Activated CD4-positive, alpha-beta T cell treated with anti-CD3 and anti-CD28 coated beads, Interleukin-2, amount 50 U/mL, for 24 hours (primary cell): ENCODE measurements at regions not wholly inside any gene's neighbourhood (a gene's known extent, or its start where the extent isn't known, plus 50 kb on each side); places are given as distances from the start of the nearest gene placed in this dataset.
"Not testable (repeated sequence)": the region's sequence is repeated elsewhere in the genome, so short reads cannot be mapped to it uniquely, and the experiment has no call there.

Experiments
- DNase-seq, 2 donors: peaks; one replicate each; pipeline ENCODE4 v3.0.0-alpha.2; 2020; ENCODE audit warnings: low read depth in 1 of 2, low spot score in 1 of 2

DNA sequence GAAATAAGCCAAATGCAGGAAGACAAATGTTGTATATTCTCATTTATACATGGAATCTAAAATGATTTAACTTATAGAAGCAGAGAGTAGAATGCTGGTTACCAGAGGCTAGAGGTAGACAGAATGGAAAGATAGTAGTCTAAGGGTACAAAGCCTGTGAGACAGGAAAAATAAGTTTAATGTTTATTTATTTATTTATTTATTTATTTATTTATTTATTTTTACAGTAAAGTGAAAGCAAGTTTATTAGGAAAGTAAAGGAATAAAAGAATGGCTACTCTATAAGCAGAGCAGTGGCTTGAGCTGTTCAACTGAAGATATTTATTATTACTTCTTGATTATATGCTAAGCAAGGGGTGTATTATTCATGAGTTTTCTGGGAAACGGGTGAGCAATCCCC is 203.2 kb downstream of the LAS1L start:
- no peak for DNase-seq

- DNase-seq, result no peak
Measured at GRCh38 chrX:65300104-65300809, 234.3 kb downstream of the LAS1L start.

GRCh38 chrX:65282905-65283304 is 251.7 kb downstream of the LAS1L start:
- not testable (repeated sequence) for DNase-seq

DNA sequence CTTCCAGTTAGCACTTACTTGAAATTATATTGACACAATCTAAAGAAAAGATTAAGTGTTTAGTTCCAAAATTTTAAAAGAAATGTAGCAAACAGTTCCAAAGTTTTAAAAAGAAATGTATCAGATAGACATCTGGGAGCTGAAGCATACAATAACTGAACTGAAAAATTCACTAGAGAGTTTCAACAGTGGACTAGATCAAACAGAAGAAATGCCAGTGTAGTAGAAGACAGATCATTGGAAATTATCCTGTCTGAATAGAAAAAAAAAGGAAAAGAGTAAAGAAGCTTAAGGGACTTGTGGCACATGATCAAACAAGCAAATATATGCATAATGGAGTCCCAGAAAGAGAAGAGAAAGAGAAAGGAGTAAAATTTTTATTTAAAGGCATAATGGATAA is 261.4 kb downstream of the LAS1L start:
- no peak for DNase-seq

DNA sequence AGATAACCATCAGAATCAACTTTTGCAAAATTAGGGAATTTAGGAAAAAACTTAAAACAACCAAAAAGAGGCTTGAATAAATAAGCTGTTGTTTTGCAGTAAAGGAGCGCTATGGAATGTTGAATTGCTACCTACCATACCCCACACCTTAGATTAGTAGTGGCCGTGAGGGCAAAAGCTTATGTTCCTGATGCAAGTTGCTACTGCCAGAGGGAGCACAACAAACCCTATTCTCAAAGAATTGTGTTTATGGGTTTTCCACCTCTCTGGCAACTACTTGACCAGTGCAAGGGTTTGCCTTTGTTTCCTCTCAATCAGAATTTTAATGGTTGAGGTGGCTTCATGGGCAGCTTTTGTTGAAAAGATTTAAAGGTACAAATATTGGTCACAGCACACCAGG is 268.1 kb downstream of the LAS1L start:
- no peak for DNase-seq

DNA sequence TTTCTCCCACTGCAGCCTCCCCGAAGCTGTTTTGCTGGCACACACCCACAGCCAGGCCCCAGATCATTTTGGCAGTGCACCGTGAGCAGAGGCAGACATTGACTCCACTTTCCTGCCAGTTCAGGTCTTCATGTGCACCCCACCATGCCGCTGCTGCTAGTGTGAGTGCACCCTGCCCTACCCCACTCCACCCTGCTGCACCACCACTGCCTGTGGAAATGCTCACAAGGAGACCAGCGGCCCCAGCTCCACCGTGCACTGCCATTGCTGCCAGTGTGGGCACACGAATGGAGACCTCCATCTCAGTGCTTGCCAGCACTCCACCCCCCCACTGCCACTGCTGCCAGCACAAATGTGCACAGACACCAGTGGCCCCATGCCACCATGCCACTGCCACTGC is 277.6 kb upstream of the ZC4H2 start:
- no peak for DNase-seq

DNA sequence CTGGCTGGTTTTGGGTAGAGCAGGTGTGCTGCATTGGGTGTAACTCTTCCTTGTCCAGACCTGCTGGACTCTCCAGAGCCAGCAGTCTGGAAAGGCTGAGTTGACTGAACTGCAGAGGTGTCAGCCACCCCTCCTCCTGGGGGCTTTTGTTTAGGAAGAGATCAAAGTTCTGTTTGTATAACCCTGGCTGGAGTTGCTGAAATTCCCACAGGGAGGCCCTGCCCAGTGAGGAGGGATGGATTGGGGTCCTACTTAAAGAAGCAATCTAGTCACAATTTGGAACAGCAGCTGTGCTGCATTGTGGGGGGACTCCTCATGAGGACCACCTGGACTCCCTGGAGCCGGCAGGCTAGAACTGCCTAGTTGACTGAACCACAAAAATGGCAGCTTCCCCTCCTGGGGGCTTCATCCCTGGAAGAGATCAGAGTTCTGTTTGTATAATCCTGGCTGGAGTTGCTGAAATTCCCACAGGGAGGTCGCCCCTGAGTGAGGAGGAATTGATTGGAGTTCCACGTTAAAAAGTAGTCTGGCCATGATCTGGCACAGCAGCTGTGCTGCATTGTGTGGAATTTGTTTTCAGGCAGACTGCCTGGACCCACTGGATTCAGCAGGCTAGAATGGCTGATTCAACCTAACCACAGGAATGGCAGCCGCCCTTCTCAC is 264.9 kb upstream of the ZC4H2 start:
- no peak for DNase-seq

- no peak for DNase-seq
Measured at GRCh38 chrX:65203545-65203944, 227.3 kb upstream of the ZC4H2 start.

- DNase-seq, result no peak
Measured at GRCh38 chrX:65196758-65197360, 220.6 kb upstream of the ZC4H2 start.

- DNase-seq, result no peak
Measured at GRCh38 chrX:65195621-65196020, 219.4 kb upstream of the ZC4H2 start.

- no peak for DNase-seq
Measured at GRCh38 chrX:65194547-65194946, 218.3 kb upstream of the ZC4H2 start.

- DNase-seq, result not testable (repeated sequence)
Measured at GRCh38 chrX:65163325-65163724, 187.1 kb upstream of the ZC4H2 start.

DNA sequence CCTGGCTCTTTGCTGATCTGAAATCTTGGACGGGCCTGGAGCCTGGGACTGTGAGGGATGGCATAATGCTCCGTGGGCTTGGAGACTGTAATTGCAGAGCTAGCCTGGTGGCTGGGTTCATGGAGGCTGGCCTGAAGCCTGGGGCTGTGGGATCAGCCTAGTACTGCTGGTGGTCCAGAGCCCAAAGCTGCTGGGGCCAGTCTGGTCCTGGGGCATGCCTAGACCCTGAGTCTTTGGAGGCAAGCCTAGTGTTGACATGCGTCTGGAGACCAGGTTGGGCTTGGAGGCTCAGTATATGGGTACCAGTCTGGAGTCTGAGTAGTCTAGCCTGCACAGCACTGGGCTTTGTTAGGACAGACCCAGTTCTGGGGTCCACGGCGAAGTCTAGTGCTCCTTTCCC is 172.0 kb upstream of the ZC4H2 start:
- no peak for DNase-seq

GRCh38 chrX:65136424-65136823 is 160.2 kb upstream of the ZC4H2 start:
- no peak for DNase-seq

DNA sequence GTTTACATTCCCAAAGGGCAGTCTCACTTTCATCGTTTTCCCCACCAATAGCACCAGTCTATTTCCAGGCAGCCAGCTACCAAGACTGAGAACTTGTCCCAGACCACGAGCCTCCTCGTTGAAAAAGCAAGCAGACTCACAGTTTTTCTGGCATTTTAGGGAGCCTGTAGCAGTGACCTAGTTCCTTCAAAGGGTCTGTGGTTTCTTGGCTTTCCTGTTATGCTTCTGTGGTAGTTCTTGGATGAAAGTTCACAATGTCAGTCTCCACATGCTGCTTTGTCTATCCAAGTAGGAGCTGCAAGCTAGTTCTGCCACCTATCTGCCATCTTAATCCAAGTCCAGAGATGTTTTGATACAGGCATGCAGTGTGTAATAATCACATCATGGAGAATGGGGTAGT is 151.6 kb upstream of the ZC4H2 start:
- DNase-seq, result no peak

DNA sequence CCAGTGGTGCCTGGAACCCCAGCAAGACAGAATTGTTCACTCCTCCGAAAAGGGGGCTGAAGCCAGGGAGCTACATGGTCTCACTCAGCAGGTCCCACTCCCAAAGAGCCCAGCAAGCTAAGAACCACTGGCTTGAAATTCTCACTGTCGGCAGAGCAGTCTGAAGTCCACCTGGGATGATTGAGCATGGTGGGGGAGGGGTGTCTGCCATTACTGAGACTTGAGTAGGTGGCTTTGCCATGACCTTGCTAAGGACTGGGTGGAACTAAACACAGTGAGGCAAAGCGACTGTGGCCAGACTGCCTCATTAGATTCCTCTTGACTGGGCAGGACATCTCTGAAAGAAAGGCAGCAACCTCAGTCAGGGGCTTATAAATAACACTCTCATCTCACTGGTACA is 122.6 kb upstream of the ZC4H2 start:
- DNase-seq, result no peak

- no peak for DNase-seq
Measured at GRCh38 chrX:65093658-65094057, 117.4 kb upstream of the ZC4H2 start.

DNA sequence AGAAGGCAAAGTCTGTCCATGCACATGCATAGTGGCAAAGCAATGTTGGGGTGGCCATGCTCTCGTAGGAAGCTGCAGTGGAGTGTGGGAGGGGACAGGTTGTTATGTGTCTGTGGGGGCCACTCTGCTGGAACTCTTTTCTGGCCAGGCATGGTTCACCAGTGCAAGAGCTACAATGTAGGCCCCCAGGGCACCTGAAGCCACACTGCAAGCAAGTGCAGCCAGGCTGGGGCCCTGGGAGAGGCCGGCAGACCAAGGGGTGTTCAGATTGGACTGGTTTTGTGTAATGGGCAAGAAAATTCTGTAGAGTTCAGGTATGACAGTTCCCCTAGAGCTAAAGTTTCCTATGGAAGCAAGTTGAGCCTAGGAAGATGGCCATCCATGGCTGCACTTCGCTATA is 97.0 kb upstream of the ZC4H2 start:
- DNase-seq, result no peak

GRCh38 chrX:65072590-65072989 is 96.3 kb upstream of the ZC4H2 start:
- DNase-seq, result no peak

DNA sequence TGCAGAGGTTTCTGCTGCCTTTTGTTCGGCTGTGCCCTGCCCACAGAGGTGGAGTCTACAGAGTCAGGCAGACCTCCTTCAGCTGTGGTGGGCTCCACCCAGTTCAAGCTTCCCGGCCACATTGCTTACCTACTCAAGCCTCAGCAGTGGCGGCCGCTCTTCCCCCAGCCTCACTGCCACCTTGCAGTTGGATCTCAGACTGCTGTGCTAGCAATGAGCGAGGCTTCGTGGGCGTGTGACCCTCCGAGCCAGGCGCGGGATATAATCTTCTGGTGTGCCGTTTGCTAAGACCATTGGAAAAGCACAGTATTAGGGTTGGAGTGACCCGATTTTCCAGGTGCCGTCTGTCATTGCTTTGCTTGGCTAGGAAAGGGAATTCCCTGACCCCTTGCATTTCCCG is 82.4 kb upstream of the ZC4H2 start:
- DNase-seq, result not testable (repeated sequence)

DNA sequence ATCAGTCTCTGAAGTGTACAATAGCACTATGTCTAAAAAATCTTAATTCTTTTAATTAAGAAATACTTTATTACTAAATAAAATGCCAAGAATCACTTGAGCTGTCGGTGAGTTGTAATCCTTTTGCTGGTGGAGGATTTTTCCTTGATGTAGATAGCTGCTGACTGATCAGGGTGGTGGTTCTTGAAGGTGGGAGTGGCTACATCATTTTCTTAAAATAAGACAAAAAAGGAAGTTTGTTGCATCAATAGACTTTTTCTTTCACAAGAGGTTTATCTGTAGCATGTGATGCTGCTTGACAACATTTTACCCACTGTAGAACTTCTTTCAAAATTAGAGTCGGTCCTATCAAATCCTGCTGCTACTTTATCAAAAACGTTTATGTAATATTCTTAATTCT is 68.8 kb upstream of the ZC4H2 start:
- no peak for DNase-seq

DNA sequence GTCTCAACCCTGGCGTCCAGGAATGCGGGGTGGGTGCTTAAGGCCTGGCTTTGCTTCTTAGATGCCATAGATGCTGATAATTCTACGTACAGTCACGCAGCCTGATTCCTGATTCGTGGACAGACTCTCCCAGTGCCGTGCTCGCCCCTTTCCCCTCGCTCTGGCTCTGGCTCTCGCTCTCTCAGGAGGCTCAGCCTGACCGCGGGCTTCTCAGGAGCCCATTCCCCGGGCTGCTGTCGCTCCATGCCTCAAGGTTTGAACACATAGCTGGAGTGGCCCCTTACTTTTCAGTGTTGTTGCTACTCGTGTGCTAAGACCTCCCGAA is 59.2 kb upstream of the ZC4H2 start:
- peak; percentile 0 for DNase-seq
